Smooth muscle cell (in vitro differentiated cells): ENCODE measurements at regions not wholly inside any gene's neighbourhood (a gene's known extent, or its start where the extent isn't known, plus 50 kb on each side); places are given as distances from the start of the nearest gene placed in this dataset.

ENCODE experiments used
- DNase-seq: peaks from one replicate; lab custom pipeline; 2025; ENCODE audit not compliant: unreplicated experiment; lab: John Stamatoyannopoulos, UW
- H2AFZ ChIP-seq: fragments of 200-600 bp; sonication (generic); 2 replicates; pipeline ENCODE4 v1.6.0; 2016; ENCODE audit warnings: antibody characterized with exemption, low read depth, mild to moderate bottlenecking
- H3F3A ChIP-seq: fragments of 200-600 bp; sonication (generic); 2 replicates; pipeline ENCODE4 v1.6.0; 2017; ENCODE audit warnings: antibody characterized with exemption, low read depth
- H3K27ac ChIP-seq: fragments of 200-600 bp; sonication (generic); 2 replicates; pipeline ENCODE4 v1.5.1; 2016; ENCODE audit warnings: low read depth, mild to moderate bottlenecking
- H3K27me3 ChIP-seq: fragments of 200-600 bp; sonication (generic); 2 replicates; pipeline ENCODE4 v1.6.1; 2016; ENCODE audit warnings: low read depth, mild to moderate bottlenecking
- H3K36me3 ChIP-seq: fragments of 200-600 bp; sonication (generic); 2 replicates; pipeline ENCODE4 v1.5.1; 2016; ENCODE audit warnings: low read depth
- H3K4me1 ChIP-seq: fragments of 200-600 bp; sonication (generic); 2 replicates; pipeline ENCODE4 v1.5.1; 2016; ENCODE audit warnings: low read depth
- H3K4me2 ChIP-seq: fragments of 200-600 bp; sonication (generic); 2 replicates; pipeline ENCODE4 v1.6.0; 2016; ENCODE audit warnings: mild to moderate bottlenecking
- H3K4me3 ChIP-seq: fragments of 200-600 bp; sonication (generic); 2 replicates; pipeline ENCODE4 v1.5.1; 2016; ENCODE audit warnings: mild to moderate bottlenecking
- H3K79me2 ChIP-seq: fragments of 200-600 bp; sonication (generic); 2 replicates; pipeline ENCODE4 v1.6.0; 2016; ENCODE audit warnings: low read depth, mild to moderate bottlenecking
- H3K9ac ChIP-seq: fragments of 200-600 bp; sonication (generic); 2 replicates; pipeline ENCODE4 v1.6.0; 2016; ENCODE audit warnings: low read depth
- H3K9me3 ChIP-seq: fragments of 200-600 bp; sonication (generic); replicated peaks from 2 replicates; pipeline ENCODE4 v1.5.1; 2016; ENCODE audit warnings: low read depth
- H4K20me1 ChIP-seq: fragments of 200-600 bp; sonication (generic); 2 replicates; pipeline ENCODE4 v1.6.0; 2016; ENCODE audit warnings: low read depth
- CTCF ChIP-seq: fragments of 200-600 bp; sonication (generic); IDR thresholded peaks from 2 replicates; pipeline ENCODE4 v1.5.1; 2017; ENCODE audit warnings: borderline replicate concordance, mild to moderate bottlenecking, antibody characterized with exemption; ENCODE audit not compliant: insufficient read depth, poor library complexity, severe bottlenecking
- WGBS: methylation state at CpG from one replicate; pipeline ENCODE4 v1.1.7; 2016; ENCODE audit warnings: low lambda C conversion rate; 5-methylcytosine and 5-hydroxymethylcytosine counted together

- Histone ChIP-seq H3K4me3 (no peak overlapping the region), H2AFZ (no peak overlapping the region), H3K4me1 (no peaks in the 10 kb centered on the region), H3K9ac (no peak overlapping the region), H3K4me2 (no peak overlapping the region), H3K36me3 (no peaks in the 10 kb centered on the region), H4K20me1 (no peaks in the 10 kb centered on the region), H3F3A (no peaks in the 10 kb centered on the region), H3K79me2 (peaks cover 3% of the 10 kb centered on the region), H3K27me3 (no peaks in the 10 kb centered on the region), H3K9me3 (peaks cover 6% of the 10 kb centered on the region), H3K27ac (no peak overlapping the region)
- no peak for DNase-seq
- TF ChIP-seq CTCF = no peak
- 72% methylated on average over 3 of the region's 3 CpGs for WGBS
Measured at GRCh38 chrX:63453571-63453970, 102.4 kb upstream of the SPIN4 start.

- H4K20me1 ChIP-seq = no peaks in the 10 kb centered on the region
- no peaks in the 10 kb centered on the region for H3F3A ChIP-seq
- peaks cover 5% of the 10 kb centered on the region for H3K9me3 ChIP-seq
- H3K4me3 ChIP-seq = no peak overlapping the region
- 90% methylated on average over 2 of the region's 2 CpGs for WGBS
- H3K4me1 ChIP-seq = no peaks in the 10 kb centered on the region
- H3K4me2 ChIP-seq = no peak overlapping the region
- no peak for DNase-seq
- peaks cover 11% of the 10 kb centered on the region for H3K79me2 ChIP-seq
- H3K27me3 ChIP-seq = no peaks in the 10 kb centered on the region
- no peak overlapping the region for H3K27ac ChIP-seq
- H3K36me3 ChIP-seq = no peaks in the 10 kb centered on the region
- H3K9ac ChIP-seq = no peak overlapping the region
- no peak for TF ChIP-seq CTCF
- no peak overlapping the region for H2AFZ ChIP-seq
Measured at GRCh38 chrX:63441717-63442116, 90.6 kb upstream of the SPIN4 start.

- Histone ChIP-seq H3K27me3 (no peaks in the 10 kb centered on the region), H3K4me1 (peaks cover 4% of the 10 kb centered on the region), H3K9me3 (peaks cover 5% of the 10 kb centered on the region), H3K27ac (no peak overlapping the region), H3K9ac (no peak overlapping the region), H3K79me2 (peaks cover 11% of the 10 kb centered on the region), H3K4me3 (no peak overlapping the region), H2AFZ (no peak overlapping the region), H3F3A (no peaks in the 10 kb centered on the region), H4K20me1 (no peaks in the 10 kb centered on the region), H3K4me2 (no peak overlapping the region), H3K36me3 (no peaks in the 10 kb centered on the region)
- no peak for TF ChIP-seq CTCF
- 80% methylated on average over 1 of the region's 1 CpG for WGBS
- no peak for DNase-seq
Measured at GRCh38 chrX:63439580-63439979, 88.4 kb upstream of the SPIN4 start.

GRCh38 chrX:63436865-63437264, 85.7 kb upstream of the SPIN4 start:
- no peak overlapping the region for H2AFZ ChIP-seq
- H3F3A ChIP-seq = no peaks in the 10 kb centered on the region
- no peak overlapping the region for H3K4me2 ChIP-seq
- no peak overlapping the region for H3K9ac ChIP-seq
- peaks cover 4% of the 10 kb centered on the region for H3K4me1 ChIP-seq
- H3K36me3 ChIP-seq = no peaks in the 10 kb centered on the region
- H3K4me3 ChIP-seq = no peak overlapping the region
- H3K9me3 ChIP-seq = peaks cover 5% of the 10 kb centered on the region
- no peak for DNase-seq
- no peak for TF ChIP-seq CTCF
- peaks cover 11% of the 10 kb centered on the region for H3K79me2 ChIP-seq
- 80% methylated on average over 1 of the region's 1 CpG for WGBS
- H3K27me3 ChIP-seq = no peaks in the 10 kb centered on the region
- no peak overlapping the region for H3K27ac ChIP-seq
- H4K20me1 ChIP-seq = no peaks in the 10 kb centered on the region
